ENCODE measurements at regions not wholly inside any gene's neighbourhood (a gene's known extent, or its start where the extent isn't known, plus 50 kb on each side); places are given as distances from the start of the nearest gene placed in this dataset.

- no peak for DNase-seq (ENCODE audit: low spot score)
Measured at GRCh38 chr7:156222611-156223010, 410.3 kb upstream of the SHH start.

DNA sequence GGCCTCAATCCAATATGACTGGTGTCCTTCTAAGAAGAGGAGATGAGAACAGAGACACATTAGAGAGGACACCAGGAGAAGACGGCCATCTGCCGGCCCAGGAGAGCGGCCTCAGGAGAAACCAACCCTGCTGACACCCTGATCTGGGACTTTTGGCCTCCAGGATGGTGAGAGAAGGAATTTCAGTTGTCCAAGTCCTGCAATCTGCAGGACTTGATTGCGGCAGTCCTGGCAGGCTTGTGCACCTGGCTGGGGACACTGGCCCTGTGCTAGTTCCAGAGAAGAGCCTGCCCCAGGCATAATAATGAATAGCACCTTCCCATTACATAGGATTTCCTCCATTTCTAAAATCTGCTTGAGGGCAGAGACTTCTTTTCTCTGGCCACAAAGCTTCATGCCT, 409.9 kb upstream of the SHH start:
- DNase-seq (ENCODE audit: low spot score), result no peak

GRCh38 chr7:156220701-156221100, 408.4 kb upstream of the SHH start:
- no peak for DNase-seq (ENCODE audit: low spot score)

GRCh38 chr7:156220078-156220605, 407.9 kb upstream of the SHH start:
- DNase-seq (ENCODE audit: low spot score), result no peak

DNA sequence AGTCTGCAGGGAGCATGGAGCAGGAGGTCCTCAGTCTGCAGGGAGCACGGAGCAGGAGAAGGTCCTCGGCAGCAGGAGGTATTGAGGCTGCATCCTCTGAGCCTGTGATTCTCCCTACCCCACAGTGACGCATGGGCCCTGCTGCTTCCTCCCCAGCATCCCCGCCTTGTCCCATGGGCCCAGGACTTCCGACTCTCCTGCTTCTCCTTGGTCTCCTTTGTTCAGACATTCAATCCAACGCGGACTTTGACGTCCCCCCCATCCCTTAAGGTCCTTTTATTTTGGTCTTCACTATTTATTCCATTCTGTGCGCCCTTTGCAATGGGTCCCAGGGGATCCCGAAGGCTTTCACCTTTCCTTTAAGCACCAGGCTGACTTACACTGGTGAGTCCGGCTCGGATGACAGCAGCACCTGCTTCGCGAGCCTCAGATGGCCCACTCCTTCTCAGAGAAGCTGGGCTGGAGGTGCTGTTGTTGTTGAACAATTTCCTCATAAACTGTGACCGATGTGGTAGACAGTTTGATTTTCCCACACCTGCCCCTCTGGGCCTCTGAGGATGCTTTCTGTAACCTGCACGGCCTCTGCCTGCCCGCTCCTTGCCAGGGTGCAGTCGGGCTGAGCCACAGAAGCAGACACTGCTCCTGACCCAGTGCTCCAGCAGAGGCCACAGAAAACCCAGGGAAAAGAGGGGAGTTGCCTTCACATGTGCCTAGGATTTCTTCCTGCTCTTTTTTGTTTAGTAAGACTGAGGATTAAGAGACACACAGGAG, 407.2 kb upstream of the SHH start:
- DNase-seq (ENCODE audit: low spot score), result no peak

DNA sequence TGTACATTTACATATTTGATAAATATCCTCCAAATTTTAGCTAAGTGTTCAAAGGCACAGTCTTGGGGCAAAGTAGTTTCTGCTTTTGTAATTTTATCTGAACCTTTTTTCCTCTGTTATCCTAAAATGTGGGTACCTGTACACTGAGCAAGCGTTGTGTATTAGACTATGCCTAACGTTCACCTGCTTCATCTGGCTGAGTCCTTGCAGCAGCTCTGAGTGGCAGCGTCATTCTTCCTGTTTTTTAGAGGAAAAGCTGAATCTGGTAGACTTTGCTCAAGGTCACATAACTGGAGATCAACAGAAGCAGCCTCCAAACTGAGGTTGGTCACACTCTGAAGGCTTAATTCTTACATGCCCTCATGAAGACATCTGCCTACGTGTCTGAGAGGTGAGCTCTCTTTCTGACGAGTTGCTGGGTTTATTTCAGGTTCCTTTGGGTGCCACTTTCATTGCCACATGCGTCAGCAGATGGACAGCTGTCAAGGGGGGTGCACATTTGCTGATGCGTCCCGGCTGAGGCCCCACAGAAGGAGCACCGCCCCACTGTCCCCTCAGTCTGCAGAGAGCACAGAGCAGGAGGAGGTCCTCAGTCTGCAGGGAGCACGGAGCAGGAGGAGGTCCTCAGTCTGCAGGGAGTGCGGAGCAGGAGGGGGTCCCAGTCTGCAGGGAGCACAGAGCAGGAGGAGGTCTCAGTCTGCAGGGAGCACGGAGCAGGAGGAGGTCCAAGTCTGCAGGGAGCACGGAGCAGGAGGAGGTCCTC, 406.5 kb upstream of the SHH start:
- DNase-seq (ENCODE audit: low spot score), result no peak

- no peak for DNase-seq (ENCODE audit: low spot score)
Measured at GRCh38 chr7:156217803-156218202, 405.5 kb upstream of the SHH start.

- no peak for DNase-seq (ENCODE audit: low spot score)
Measured at GRCh38 chr7:156209087-156209486, 396.8 kb upstream of the SHH start.

- no peak for DNase-seq (ENCODE audit: low spot score)
Measured at GRCh38 chr7:156207306-156207705, 395.0 kb upstream of the SHH start.

- no peak for DNase-seq (ENCODE audit: low spot score)
Measured at GRCh38 chr7:156206174-156206573, 393.9 kb upstream of the SHH start.

- no peak for DNase-seq (ENCODE audit: low spot score)
Measured at GRCh38 chr7:156204820-156205219, 392.6 kb upstream of the SHH start.

- DNase-seq (ENCODE audit: low spot score), result no peak
Measured at GRCh38 chr7:156203923-156204322, 391.7 kb upstream of the SHH start.

GRCh38 chr7:156198277-156198676, 386.0 kb upstream of the SHH start:
- no peak for DNase-seq (ENCODE audit: low spot score)

GRCh38 chr7:156196649-156197048, 384.4 kb upstream of the SHH start:
- DNase-seq (ENCODE audit: low spot score), result no peak

GRCh38 chr7:156195276-156195675, 383.0 kb upstream of the SHH start:
- DNase-seq (ENCODE audit: low spot score), result no peak

DNA sequence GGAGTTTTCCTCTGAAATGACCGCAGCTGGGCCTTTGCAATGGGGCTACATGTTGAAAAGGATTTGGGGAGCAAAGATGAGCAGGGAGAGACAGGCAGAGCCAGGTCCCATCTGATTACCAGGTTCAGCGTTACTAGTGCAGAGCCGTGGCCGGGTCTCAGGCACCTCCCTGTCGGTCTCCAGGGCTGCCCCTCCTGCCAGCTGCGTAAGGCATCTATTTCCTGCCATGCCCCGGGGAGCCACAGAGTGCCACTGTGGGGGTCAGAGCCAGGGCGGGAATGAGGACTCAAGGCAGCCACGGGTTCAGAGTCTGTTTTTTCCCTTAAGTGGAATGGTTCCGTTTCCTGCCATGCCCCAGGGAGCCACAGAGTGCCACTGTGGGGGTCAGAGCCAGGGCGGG, 382.6 kb upstream of the SHH start:
- no peak for DNase-seq (ENCODE audit: low spot score)

DNA sequence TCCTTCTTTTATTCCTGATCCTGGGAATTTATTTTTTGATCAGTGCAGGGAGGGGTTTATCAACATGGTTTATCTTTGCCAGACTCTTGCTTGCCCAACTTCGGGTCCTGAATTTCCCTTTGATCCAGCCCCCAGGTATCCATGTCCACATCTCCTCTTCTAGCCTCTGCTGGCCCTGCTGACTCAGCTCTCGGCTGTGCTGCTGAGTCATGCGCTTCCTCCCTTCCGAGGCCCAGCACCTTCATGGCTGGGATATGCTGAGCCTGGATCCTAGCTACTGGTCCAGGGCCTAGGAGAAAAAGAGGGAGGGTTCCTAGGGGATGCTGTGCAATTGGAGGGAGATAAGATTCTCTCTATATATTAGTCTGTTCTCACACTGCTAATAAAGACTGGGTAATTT, 380.7 kb upstream of the SHH start:
- no peak for DNase-seq (ENCODE audit: low spot score)

GRCh38 chr7:156191090-156191489, 378.8 kb upstream of the SHH start:
- no peak for DNase-seq (ENCODE audit: low spot score)

DNA sequence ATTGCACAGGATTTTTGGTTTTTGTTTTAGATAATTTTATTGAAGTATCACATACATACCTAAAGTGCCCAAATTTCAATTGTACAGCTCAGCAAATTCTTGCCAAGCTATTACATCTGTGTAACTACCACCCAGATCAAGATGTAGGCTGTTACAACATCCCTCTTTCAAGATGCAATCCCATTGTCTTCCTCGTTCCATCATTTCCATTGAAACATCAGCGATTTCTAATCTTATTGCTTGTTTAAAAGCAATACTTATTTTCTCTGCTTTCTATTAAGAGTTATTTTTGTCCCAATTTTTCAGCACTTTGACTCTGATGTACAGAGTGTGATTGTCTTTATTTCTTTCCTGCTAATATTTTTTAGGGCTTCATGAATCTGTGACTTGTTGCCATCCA, 372.8 kb upstream of the SHH start:
- no peak for DNase-seq (ENCODE audit: low spot score)

GRCh38 chr7:156184164-156184563, 371.9 kb upstream of the SHH start:
- no peak for DNase-seq (ENCODE audit: low spot score)

GRCh38 chr7:156180451-156181229, 368.4 kb upstream of the SHH start:
- no peak for DNase-seq (ENCODE audit: low spot score)

DNA sequence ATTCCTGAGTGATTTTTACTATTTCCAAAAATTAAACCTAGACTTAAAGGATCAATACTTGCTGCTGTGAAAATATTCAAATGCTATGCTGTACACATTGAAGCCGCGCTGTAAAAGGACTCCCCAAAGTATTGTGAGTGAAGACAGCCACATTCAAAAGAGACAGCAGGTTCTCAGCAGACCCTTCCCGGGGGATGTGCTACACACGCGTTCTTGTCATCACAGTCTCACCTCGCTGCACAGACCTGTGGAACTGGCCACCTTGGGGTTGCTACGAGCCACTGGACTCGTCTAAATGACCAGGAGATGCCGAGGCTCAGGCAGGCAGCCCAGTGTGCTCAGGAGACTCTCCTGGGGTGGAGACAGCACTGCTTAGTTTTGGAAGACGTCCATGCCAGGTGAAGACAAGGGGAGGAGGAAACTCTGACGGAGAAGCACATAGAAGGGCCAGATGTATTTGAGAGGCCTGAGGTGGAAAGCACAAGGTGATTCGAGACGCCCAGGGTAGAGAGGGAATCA, 367.7 kb upstream of the SHH start:
- no peak for DNase-seq (ENCODE audit: low spot score)

Data from activated CD4-positive, alpha-beta T cell treated with anti-CD3 and anti-CD28 coated beads, Interleukin-2, Interleukin-4, amounts not matched to agents 100 ng/mL and 50 ng/mL, durations not matched to agents 16 hours and 8 hours (primary cell).